ENCODE measurements at regions not wholly inside any gene's neighbourhood (a gene's known extent, or its start where the extent isn't known, plus 50 kb on each side); places are given as distances from the start of the nearest gene placed in this dataset.

GRCh38 chr3:177824190-177824786 lies 627.0 kb upstream of the TBL1XR1 start (continued):
- TF ChIP-seq CHD4 (IDR thresholded peaks at IDR 0.05; ENCODE audit: borderline replicate concordance, low read length): peak; percentile 40; the same call in 1 of the 2 replicates
- no peak for TF ChIP-seq ZNF615 (CRISPR knock-in tag; IDR thresholded peaks at IDR 0.05; ENCODE audit: borderline replicate concordance)
- TF ChIP-seq ZFX (CRISPR knock-in tag; IDR thresholded peaks at IDR 0.05; ENCODE audit: low read depth): peak; percentile 67
- TF ChIP-seq HDAC1 (CRISPR knock-in tag; IDR thresholded peaks at IDR 0.05): peak; percentile 80; the same call in 1 of the 2 replicates
- TF ChIP-seq ZNF414 (CRISPR knock-in tag; IDR thresholded peaks at IDR 0.05): peak; percentile 73; the same call in 1 of the 2 replicates
- TF ChIP-seq ZBTB26 (CRISPR knock-in tag; IDR thresholded peaks at IDR 0.05; ENCODE audit: borderline replicate concordance): no peak
- no peak for TF ChIP-seq NFATC3 (CRISPR knock-in tag; IDR thresholded peaks at IDR 0.05)
- TF ChIP-seq JUNB (CRISPR knock-in tag; IDR thresholded peaks at IDR 0.05; ENCODE audit: borderline replicate concordance): peak; percentile 64; the same call in 1 of the 2 replicates
- peak; percentile 72; the same call in 1 of the 2 replicates for TF ChIP-seq ZNF264 (CRISPR knock-in tag; IDR thresholded peaks at IDR 0.05)
- peak; percentile 81 for TF ChIP-seq PRPF4 (IDR thresholded peaks at IDR 0.05; ENCODE audit: low read depth, low read length, poor library complexity, severe bottlenecking)
- TF ChIP-seq IKZF1 (IDR thresholded peaks at IDR 0.05): no peak
- no peak for TF ChIP-seq ZNF260 (CRISPR knock-in tag; IDR thresholded peaks at IDR 0.05; ENCODE audit: borderline replicate concordance, low read depth)
- TF ChIP-seq MAFG (CRISPR knock-in tag; IDR thresholded peaks at IDR 0.05): no peak
- TF ChIP-seq ZFP41 (CRISPR knock-in tag; IDR thresholded peaks at IDR 0.05; ENCODE audit: borderline replicate concordance): no peak
- TF ChIP-seq THAP7 (CRISPR knock-in tag; IDR thresholded peaks at IDR 0.05): 0 out of 2 replicates have a peak, but pooled peaks have one; percentile 37
- TF ChIP-seq DPF2 (CRISPR knock-in tag; IDR thresholded peaks at IDR 0.05; ENCODE audit: borderline replicate concordance, low read depth): peak; percentile 86; the same call in 1 of the 2 replicates
- TF ChIP-seq MEF2D (CRISPR knock-in tag; IDR thresholded peaks at IDR 0.05): peak; percentile 69; the same call in 1 of the 2 replicates
- TF ChIP-seq MXD3 (CRISPR knock-in tag; IDR thresholded peaks at IDR 0.05): no peak
- TF ChIP-seq ZNF512 (CRISPR knock-in tag; IDR thresholded peaks at IDR 0.05): no peak
- TF ChIP-seq ONECUT2 (CRISPR knock-in tag; IDR thresholded peaks at IDR 0.05): peak; percentile 79; the same call in 1 of the 2 replicates
- no peak for TF ChIP-seq HNRNPH1 (optimal IDR thresholded peaks at IDR 0.05; ENCODE audit: low read depth, low read length)
- peak; percentile 85 for TF ChIP-seq ZSCAN21 (CRISPR knock-in tag; IDR thresholded peaks at IDR 0.05; ENCODE audit: borderline replicate concordance)
- TF ChIP-seq ZNF691 (CRISPR knock-in tag; IDR thresholded peaks at IDR 0.05; ENCODE audit: borderline replicate concordance, low read depth): peak; percentile 94; the same call in 1 of the 2 replicates
- no peak for TF ChIP-seq NFKB2 (CRISPR knock-in tag; IDR thresholded peaks at IDR 0.05; ENCODE audit: borderline replicate concordance)
- TF ChIP-seq STAG1 (CRISPR knock-in tag; IDR thresholded peaks at IDR 0.05): peak; percentile 3; the same call in 1 of the 2 replicates
